GM12892 (cell line): ENCODE measurements at regions not wholly inside any gene's neighbourhood (a gene's known extent, or its start where the extent isn't known, plus 50 kb on each side); places are given as distances from the start of the nearest gene placed in this dataset.

ENCODE experiments used
- DNase-seq: peaks from one replicate; pipeline ENCODE4 v3.0.0; 2011; ENCODE audit not compliant: insufficient read length
- FAIRE-seq: peaks from 2 replicates; lab custom pipeline; 2011; peaks lifted over from hg19 to GRCh38; lab: Jason Lieb, UNC
- POLR2A ChIP-seq: IDR thresholded peaks from 2 replicates; pipeline ENCODE4 v1.6.1; 2011; ENCODE audit warnings: low read depth, low read length, control low read depth
- POLR2AphosphoS5 ChIP-seq: IDR thresholded peaks from 2 replicates; pipeline ENCODE4 v1.6.1; 2011; ENCODE audit warnings: low read depth, low read length, control low read depth
- TAF1 ChIP-seq: IDR thresholded peaks from 2 replicates; pipeline ENCODE4 v1.6.1; 2011; ENCODE audit warnings: low read depth, mild to moderate bottlenecking, control low read depth, low read length, borderline replicate concordance

DNA sequence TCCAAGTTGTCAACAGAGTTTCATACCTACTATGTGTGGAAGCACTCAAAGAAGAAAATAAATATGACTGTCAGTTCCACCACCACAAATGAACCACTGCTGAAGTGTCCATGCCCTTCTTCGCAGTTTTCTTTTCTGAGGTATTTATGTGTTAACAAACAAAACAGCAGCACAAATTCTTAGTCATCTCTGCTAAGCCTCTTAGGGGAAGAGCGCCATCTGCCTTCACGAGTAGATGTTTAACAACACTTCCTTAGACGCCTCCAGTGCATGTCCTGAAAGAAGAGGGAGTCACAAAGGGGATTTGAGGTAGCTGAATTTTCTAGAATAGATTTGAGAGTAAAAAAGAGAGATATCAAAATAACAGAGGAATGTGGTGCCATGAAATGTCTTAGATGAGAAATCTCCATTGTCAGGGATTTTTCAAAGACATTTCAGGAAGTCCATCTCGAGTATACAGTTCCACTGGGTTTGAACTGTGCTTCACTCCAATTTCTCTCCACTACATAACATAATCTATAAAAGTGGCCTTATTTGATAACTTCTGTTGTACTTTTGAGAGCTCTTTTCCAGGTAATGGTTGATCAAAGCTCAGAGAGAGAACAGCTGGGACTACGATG lies 775.3 kb upstream of the POM121L12 start:
- no peak for FAIRE-seq
- no peak for DNase-seq
- no peak for TF ChIP-seq POLR2AphosphoS5
- TF ChIP-seq TAF1, result no peak
- TF ChIP-seq POLR2A, result no peak

DNA sequence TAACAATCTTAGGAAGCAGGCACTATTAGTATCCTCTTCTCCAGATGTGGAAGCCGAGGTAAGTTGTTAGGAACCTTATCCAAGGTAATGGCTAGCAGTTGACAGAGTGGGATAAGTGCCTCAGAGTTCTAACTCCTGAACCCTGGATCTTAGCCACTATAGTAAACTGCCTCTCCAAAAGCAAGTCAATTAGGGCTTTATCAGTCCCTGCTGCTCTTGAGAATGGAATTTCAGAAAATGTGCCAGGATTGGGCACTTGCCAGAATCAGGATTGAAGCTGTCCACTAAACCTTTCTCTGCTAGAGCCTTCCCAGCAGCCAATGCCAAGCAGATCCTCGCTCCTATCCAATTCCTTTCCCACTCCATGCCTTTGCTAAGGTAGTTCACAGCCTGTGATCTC lies 777.5 kb upstream of the POM121L12 start:
- DNase-seq, result no peak
- FAIRE-seq, result no peak
- TF ChIP-seq TAF1 (no peak), POLR2AphosphoS5 (no peak), POLR2A (no peak)

DNA sequence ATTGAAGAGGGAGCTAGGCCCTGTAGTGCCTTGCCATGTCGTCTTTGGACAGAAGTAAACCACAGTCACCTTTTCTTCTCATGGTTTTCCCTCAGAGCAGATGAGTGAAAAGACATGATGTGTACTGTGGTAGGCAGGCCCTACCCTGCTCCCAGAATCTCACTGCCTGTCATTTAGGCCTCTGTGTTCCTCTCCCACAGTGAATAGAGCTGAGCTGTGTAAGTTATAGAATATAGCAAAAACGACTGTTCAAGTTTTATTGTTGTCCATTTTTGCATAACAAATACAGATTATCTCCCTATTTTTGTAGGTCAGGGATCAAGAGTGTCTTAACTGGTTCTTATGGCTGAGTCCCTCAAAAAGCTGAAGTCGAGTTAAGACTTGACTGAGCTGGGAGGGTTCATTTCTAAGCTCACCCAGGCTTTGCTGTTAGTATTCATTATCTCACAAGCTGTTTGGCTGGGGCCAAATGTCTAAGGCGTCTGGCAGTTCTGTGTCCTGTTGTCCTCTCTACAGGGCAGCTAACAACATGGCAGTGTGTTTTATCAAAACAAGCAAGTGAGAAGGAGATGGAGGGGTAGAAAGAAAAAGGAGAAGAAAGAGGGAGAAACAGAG lies 780.9 kb upstream of the POM121L12 start:
- TF ChIP-seq POLR2A (no peak), TAF1 (no peak), POLR2AphosphoS5 (no peak)
- FAIRE-seq (no peak), DNase-seq (no peak)

DNA sequence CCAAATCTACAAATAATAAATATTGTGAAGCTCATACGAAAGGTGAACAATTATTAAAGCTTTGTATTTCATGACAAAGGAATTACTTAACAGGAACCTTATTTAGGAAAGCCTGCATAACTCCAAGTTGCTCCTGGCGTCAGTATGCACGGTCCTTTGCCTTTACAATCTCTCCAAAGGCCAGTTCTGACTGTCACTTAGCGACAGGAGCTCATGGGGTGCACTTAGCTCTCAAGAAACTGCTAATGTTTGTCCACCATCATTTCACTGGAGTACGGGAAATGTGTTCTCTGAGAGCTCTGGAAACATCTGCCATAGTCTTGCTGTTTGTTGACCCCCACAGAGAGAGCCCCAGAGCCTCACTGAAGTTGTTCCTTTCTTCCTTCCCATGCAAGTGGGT lies 781.5 kb upstream of the POM121L12 start:
- DNase-seq (no peak), FAIRE-seq (no peak)
- TF ChIP-seq POLR2A (no peak), POLR2AphosphoS5 (no peak), TAF1 (no peak)

DNA sequence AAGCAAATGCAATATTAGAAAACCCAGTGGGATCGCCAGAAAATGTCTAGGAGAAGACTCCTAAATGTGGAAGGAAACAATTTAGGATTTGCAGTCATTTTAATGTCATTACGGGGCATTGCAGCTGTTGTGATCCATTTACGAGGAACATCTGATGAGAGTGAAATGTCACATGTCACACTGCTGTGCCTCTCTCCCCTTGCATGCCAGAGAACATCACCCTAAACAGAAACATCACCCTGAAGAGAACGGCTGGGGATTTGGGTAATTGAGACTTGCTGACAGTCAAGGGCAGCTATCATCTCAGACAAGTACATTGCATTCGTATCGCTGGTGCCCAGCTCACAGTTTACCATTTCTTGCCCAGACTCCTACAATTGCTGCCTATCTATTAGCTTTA lies 785.7 kb upstream of the POM121L12 start:
- no peak for FAIRE-seq
- TF ChIP-seq POLR2A, result no peak

DNA sequence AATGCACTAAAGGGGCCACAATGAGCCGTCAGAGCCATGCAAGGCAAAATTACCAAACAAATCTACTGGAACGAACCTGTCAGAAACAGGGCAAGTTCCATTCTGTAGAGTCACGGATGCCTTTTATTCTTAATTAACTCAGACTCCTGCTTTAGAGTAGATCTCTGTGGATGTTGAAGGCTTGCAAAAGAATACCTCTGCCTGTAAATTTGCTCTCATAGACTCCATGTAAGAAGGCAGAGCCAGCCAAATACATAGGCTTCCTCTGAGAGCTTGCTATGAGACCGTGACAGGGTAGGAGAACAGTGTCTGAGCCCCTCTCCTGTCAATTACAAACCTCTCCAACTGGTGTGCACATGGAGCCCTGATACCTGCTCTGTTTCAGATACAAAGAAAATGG lies 787.9 kb upstream of the POM121L12 start:
- DNase-seq, result no peak
- TF ChIP-seq POLR2AphosphoS5 (no peak), TAF1 (no peak), POLR2A (no peak)
- no peak for FAIRE-seq

More for the DNA sequence above, 785.7 kb upstream of the POM121L12 start:
- DNase-seq, result no peak

DNA sequence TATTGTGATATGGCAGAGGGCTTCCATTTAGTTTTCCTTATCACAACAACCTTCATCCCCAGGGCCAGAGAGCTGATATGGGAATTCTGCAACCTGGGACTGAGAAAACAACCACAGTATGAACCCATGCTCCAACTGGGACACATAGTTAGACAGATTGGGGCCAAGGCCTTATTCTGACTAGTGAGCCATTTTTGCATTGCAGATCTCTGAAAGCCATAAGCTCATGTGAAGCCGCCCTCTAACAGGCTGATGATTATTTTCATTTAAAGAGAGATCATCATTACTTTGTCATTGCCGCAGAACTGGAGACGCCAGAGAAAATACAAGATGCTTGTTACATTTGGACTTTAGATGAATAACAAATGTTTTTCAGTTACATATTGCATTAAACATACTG lies 791.7 kb upstream of the POM121L12 start:
- FAIRE-seq (no peak), DNase-seq (no peak)
- TF ChIP-seq POLR2A (no peak), TAF1 (no peak), POLR2AphosphoS5 (no peak)

DNA sequence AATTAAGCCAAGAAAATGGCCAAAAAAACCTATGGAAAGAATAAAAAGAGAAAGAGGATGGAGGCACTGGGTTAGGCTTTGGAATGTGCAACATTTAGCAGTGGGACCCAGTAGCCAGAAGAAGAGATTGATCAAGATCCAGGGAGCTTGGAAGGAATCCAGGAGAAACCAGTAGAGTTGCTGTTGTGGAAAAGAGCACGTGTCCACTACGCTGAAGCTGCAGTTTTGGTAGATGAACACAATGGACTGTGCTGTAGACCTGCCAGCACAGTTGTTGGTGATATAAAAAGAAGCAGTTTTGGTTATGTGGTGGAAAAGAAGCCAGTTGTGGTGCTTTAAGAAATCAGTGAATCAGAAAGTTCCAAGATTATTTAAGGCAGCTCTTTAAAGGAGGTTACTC lies 802.2 kb upstream of the POM121L12 start:
- DNase-seq (no peak), FAIRE-seq (no peak)
- no peak for TF ChIP-seq TAF1
- TF ChIP-seq POLR2AphosphoS5, result no peak
- no peak for TF ChIP-seq POLR2A

DNA sequence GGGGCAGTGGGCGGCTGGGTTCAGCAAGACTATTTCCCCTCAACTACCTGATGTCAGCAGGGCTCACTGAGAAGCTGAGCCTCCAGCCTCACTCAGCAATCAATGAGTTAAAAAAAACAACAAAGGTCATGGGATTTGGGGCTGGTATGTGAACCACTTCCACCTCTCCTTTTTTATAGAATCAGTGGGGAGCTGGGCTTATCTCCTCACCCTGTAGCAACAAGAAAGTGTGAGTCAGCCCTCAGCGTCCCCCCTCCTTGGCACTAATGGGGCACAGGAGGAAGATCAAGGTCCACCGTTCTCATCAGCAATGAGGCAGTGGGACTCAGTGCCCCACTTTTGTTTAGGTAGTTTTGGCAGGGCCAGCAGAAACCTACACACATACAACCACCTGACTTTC lies 823.5 kb upstream of the POM121L12 start:
- FAIRE-seq (no peak), DNase-seq (no peak)
- TF ChIP-seq POLR2AphosphoS5 (no peak), POLR2A (no peak), TAF1 (no peak)

DNA sequence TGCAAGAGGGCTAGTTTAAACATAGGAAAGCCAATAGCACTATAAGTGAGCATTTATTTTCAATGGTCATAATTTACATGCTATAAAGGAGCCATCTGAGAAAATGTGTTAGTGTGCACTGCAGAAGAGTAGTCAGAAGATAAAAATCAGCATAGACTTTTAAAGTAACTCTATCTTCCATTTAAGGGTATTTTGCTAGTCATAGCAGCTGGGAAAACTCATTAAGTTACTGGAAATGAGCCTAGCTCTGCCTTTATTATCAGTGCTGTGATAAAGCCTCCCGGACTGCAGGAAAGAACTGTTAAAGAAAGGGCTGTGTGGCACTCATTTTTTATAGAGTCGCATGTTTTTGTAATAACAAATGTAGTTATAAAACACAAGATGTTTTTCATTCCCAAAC lies 825.8 kb upstream of the POM121L12 start:
- DNase-seq (no peak), FAIRE-seq (no peak)
- TF ChIP-seq POLR2A, result no peak

DNA sequence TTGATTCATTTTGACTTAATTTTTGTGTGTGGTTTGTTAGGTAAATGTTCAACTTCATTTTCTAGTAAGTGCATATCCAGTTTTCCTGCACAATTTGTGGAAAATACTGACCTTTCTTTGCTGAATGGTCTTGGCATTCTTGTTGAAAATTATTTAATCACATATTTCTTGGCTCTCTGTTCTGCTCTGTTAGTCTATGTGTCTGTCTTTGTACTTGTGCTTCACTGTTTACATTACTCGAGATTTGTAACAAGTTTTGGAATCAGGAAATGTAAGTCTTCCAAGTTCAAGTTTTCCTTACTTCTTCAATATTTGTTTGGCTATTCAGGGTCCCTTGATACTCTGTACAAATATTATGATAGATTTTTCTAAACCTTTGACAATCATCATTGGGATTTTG lies 838.2 kb upstream of the POM121L12 start:
- no peak for TF ChIP-seq POLR2A
- TF ChIP-seq POLR2AphosphoS5, result no peak
- no peak for TF ChIP-seq TAF1
- DNase-seq (no peak), FAIRE-seq (no peak)

DNA sequence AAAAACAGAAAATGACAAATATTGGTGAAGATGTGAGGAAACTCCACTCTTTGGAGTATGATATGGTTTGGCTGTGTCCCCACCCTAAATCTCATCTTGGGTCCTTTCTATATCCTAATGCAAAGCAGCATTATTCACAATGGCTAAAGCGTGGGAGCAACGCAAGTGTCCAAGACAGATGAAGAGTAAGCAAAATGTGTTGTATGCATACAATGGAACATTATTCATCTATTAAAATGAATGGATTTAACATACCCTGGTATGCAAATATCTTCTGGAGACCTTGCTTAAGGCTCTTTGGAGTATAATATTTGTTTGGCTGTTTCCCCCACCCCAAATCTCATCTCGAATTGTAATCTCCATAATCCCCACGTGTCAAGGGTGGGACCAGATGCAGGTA lies 839.8 kb upstream of the POM121L12 start:
- FAIRE-seq, result no peak
- TF ChIP-seq POLR2AphosphoS5 (no peak), POLR2A (no peak), TAF1 (no peak)
- DNase-seq, result no peak

DNA sequence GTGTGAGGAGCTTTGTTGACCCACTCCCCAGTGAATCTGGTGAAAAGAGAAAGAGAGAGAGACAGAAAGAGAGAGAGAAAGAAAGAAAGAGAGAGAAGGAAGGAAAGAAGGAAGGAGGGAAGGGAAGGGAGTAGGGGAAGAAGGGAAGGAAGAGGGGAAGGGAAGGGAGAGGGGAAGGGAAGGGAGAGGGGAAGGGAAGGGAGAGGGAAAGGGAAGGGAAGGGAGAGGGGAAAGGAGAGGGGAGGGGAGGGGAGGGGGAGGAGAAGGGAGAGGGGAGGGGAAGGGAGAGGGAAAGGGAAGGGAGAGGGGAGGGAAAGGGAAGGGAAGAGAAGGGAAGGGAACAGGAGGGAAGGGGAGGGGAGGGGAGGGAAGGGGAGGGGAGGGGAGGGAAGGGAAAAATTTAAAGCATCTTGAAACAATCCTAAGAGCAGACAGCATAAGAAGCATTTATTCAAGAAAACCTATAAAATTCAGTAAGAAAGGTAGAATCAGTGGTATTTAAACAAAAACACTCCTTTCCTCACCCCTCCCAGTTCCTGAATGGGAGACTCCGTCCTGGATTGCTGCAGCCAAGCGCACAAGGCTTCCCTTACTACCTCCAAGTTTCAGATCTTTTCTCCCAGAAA lies 846.2 kb upstream of the POM121L12 start:
- FAIRE-seq, result no peak

More for the DNA sequence above, 846.2 kb upstream of the POM121L12 start:
- DNase-seq, result no peak
- no peak for TF ChIP-seq POLR2AphosphoS5
- no peak for TF ChIP-seq TAF1
- TF ChIP-seq POLR2A, result no peak
